IMR-90 (cell line): ENCODE measurements at regions not wholly inside any gene's neighbourhood (a gene's known extent, or its start where the extent isn't known, plus 50 kb on each side); places are given as distances from the start of the nearest gene placed in this dataset.

ENCODE experiments used
- ATAC-seq: fragments of 200-7000 bp; cut with Tn5 transposase; 2 replicates; pipeline ENCODE4 v1.9.1; 2020; ENCODE audit warnings: low read depth, mild to moderate bottlenecking, moderate library complexity
- BruUV-seq: library from RNA; stranded (reverse); fragments of 400-500 nt; replicated peaks from 2 replicates; lab custom pipeline; 2021; lab: Mats Ljungman, UMichigan
- CTCF ChIA-PET: fragments of 300-600 bp; formaldehyde crosslinking; extraction: SDS; loops from one replicate; lab custom pipeline; 2021; ENCODE audit warnings: antibody characterized with exemption; lab: Yijun Ruan, JAX
- POLR2A ChIA-PET: fragments of 300-600 bp; sonication (Branson Sonifier 250); formaldehyde crosslinking; loops from one replicate; lab custom pipeline; 2022; ENCODE audit warnings: antibody characterized with exemption; ENCODE audit not compliant: unreplicated experiment; lab: Charles Lee
- DNase-seq: peaks from one replicate; pipeline ENCODE4 v3.0.0; 2013
- H2AFZ ChIP-seq: replicated peaks from 2 replicates; pipeline ENCODE3; 2013; ENCODE audit warnings: low read length, mild to moderate bottlenecking; ENCODE audit not compliant: poor library complexity
- H2AK5ac ChIP-seq: 2 replicates; pipeline ENCODE4 v1.6.1; 2013; ENCODE audit warnings: low read depth, low read length, inconsistent platforms
- H2AK9ac ChIP-seq: replicated peaks from 2 replicates; pipeline ENCODE3; 2013; ENCODE audit warnings: mild to moderate bottlenecking, low read depth, low read length, moderate library complexity; ENCODE audit not compliant: poor library complexity
- H2BK120ac ChIP-seq: 2 replicates; pipeline ENCODE4 v1.6.1; 2013; ENCODE audit warnings: low read depth, low read length, inconsistent platforms
- H2BK15ac ChIP-seq: 3 replicates; pipeline ENCODE4 v1.6.1; 2013; ENCODE audit warnings: low read depth, low read length, inconsistent platforms
- H2BK20ac ChIP-seq: 2 replicates; pipeline ENCODE4 v1.6.1; 2013; ENCODE audit warnings: low read depth, mild to moderate bottlenecking, inconsistent platforms, low read length, moderate library complexity
- H2BK5ac ChIP-seq: 2 replicates; pipeline ENCODE4 v1.6.1; 2013; ENCODE audit warnings: mild to moderate bottlenecking, low read depth, low read length, inconsistent platforms; ENCODE audit not compliant: poor library complexity, severe bottlenecking
- H3K14ac ChIP-seq: replicated peaks from 2 replicates; pipeline ENCODE4 v1.6.1; 2013; ENCODE audit warnings: low read depth, low read length, inconsistent platforms
- H3K18ac ChIP-seq: 2 replicates; pipeline ENCODE4 v1.6.1; 2013; ENCODE audit warnings: low read depth, low read length, control low read depth
- H3K23ac ChIP-seq: 2 replicates; pipeline ENCODE4 v1.6.1; 2013; ENCODE audit warnings: low read depth, low read length, inconsistent platforms
- H3K27ac ChIP-seq: 2 replicates; pipeline ENCODE4 v1.5.1; 2013; ENCODE audit warnings: mild to moderate bottlenecking, control low read depth, low read length; ENCODE audit not compliant: insufficient read depth
- H3K27me3 ChIP-seq: 2 replicates; pipeline ENCODE4 v1.6.1; 2013; ENCODE audit warnings: low read length; ENCODE audit not compliant: control insufficient read depth, insufficient read depth
- H3K36me3 ChIP-seq: 2 replicates; pipeline ENCODE4 v1.6.1; 2013; ENCODE audit warnings: low read length, mixed read lengths; ENCODE audit not compliant: control insufficient read depth, insufficient read depth
- H3K4ac ChIP-seq: 2 replicates; pipeline ENCODE4 v1.6.1; 2013; ENCODE audit warnings: low read depth, low read length, inconsistent platforms
- H3K4me1 ChIP-seq: 2 replicates; pipeline ENCODE4 v1.6.1; 2013; ENCODE audit warnings: low read length, mixed read lengths; ENCODE audit not compliant: control insufficient read depth, insufficient read depth
- H3K4me2 ChIP-seq: 2 replicates; pipeline ENCODE4 v1.6.1; 2013; ENCODE audit warnings: low read depth, mild to moderate bottlenecking, control low read depth, low read length, moderate library complexity
- H3K4me3 ChIP-seq: 2 replicates; pipeline ENCODE4 v1.5.1; 2013; ENCODE audit warnings: low read depth, mild to moderate bottlenecking, control low read depth, low read length, moderate library complexity; ENCODE audit not compliant: insufficient read depth
- H3K56ac ChIP-seq: 2 replicates; pipeline ENCODE4 v1.6.1; 2013; ENCODE audit warnings: low read length, inconsistent platforms; ENCODE audit not compliant: insufficient read depth; ENCODE audit errors: extremely low read depth
- H3K79me1 ChIP-seq, 2 experiments: 2 replicates each; pipeline ENCODE4 v1.6.1; 2013; ENCODE audit warnings: low read length in 2 of 2, inconsistent platforms in 1 of 2, low read depth in 1 of 2
- H3K9ac ChIP-seq: 2 replicates; pipeline ENCODE4 v1.6.1; 2013; ENCODE audit warnings: low read depth, low read length, control low read depth
- H3K9me1 ChIP-seq: 2 replicates; pipeline ENCODE4 v1.6.1; 2013; ENCODE audit warnings: low read length, inconsistent platforms; ENCODE audit not compliant: insufficient read depth
- H3K9me3 ChIP-seq: 2 replicates; pipeline ENCODE4 v1.6.1; 2013; ENCODE audit warnings: low read length; ENCODE audit not compliant: control insufficient read depth, insufficient read depth
- H4K20me1 ChIP-seq: 2 replicates; pipeline ENCODE4 v1.6.1; 2013; ENCODE audit warnings: low read length, inconsistent platforms; ENCODE audit not compliant: insufficient read depth
- H4K5ac ChIP-seq: 2 replicates; pipeline ENCODE4 v1.6.1; 2013; ENCODE audit warnings: mild to moderate bottlenecking, low read depth, low read length, control low read depth
- H4K8ac ChIP-seq, 2 experiments: 2 replicates each; pipeline ENCODE4 v1.6.1; 2013; ENCODE audit warnings: low read depth in 2 of 2, low read length in 2 of 2, control low read depth in 1 of 2, inconsistent platforms in 1 of 2
- H4K91ac ChIP-seq: 2 replicates; pipeline ENCODE4 v1.6.1; 2013; ENCODE audit warnings: low read depth, low read length, inconsistent platforms; ENCODE audit not compliant: insufficient read depth
- CHD1 ChIP-seq: IDR thresholded peaks from 2 replicates; pipeline ENCODE4 v1.6.1; 2012; ENCODE audit warnings: low read depth, low read length, improper control_type of control experiment
- MAFK ChIP-seq: IDR thresholded peaks from 2 replicates; pipeline ENCODE4 v1.6.1; 2012; ENCODE audit warnings: low read depth, low read length, improper control_type of control experiment
- RAD21 ChIP-seq: IDR thresholded peaks from 2 replicates; pipeline ENCODE4 v1.6.1; 2012; ENCODE audit warnings: low read length, improper control_type of control experiment
- WGBS, 2 experiments: methylation state at CpG; one replicate each; pipeline versions ENCODE4 v1.1.5 to v1.1.7; 2013; ENCODE audit warnings: missing lambda C conversion rate in 2 of 2; ENCODE audit not compliant: insufficient read length in 1 of 2; ENCODE audit errors: extremely low coverage in 2 of 2; 5-methylcytosine and 5-hydroxymethylcytosine counted together
- dilution Hi-C: fragments of 300-500 bp; cut with HindIII; formaldehyde crosslinking; loops from one replicate; pipeline ENCODE4 v1.14.3; 2018; ENCODE audit warnings: low sequenced_read_pairs; ENCODE audit not compliant: unreplicated experiment
- in situ Hi-C: fragments of 300-500 bp; cut with MboI; formaldehyde crosslinking; loops from 3 replicates; pipeline ENCODE4 v1.14.3; 2019; ENCODE audit warnings: low sequenced_read_pairs, inconsistent platforms, mixed read lengths
- intact Hi-C: fragments of 100-400 bp; cut with micrococcal nuclease; formaldehyde crosslinking; loops from 2 replicates; pipeline ENCODE4 v1.10.0; 2022

DNA sequence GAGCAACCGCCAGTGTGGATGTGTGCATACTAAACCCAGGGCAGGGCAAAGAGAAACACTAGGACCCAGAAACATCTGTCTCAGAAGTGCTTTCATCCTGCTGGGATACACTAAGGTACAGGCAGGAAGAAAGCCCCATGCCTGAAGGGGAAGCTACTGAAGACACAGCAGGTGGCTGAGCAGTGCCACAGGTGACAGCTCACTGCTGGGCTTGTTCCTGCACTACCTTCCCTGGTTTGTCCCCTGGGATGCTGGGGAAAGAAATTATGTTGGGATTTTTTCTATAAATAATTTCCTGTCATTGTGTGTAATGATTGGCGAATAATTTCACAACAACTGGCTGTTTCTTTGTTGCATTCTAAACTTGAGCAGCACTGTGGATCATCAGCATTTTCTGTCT is 245.3 kb upstream of the RAB4A start:
- dilution Hi-C loops (no loop called here), intact Hi-C loops (no loop called here), in situ Hi-C loops (no loop called here)
- Histone ChIP-seq H3K4me1 (peaks cover 11% of the 10 kb centered on the region; the same call in 1 of the 2 replicates), H3K27me3 (no peaks in the 10 kb centered on the region; the same call in 1 of the 2 replicates), H3K9me1 (peaks cover 3% of the 10 kb centered on the region; the same call in 1 of the 2 replicates), H3K4me2 (no peak overlapping the region), H3K14ac (no peak overlapping the region), H2AK9ac (no peak overlapping the region), H3K18ac (no peak overlapping the region), H4K5ac (no peak overlapping the region; the same call in 1 of the 2 replicates), H2AFZ (no peak overlapping the region), H2BK20ac (no peak overlapping the region), H3K4ac (no peak overlapping the region), H3K56ac (no peak overlapping the region), H3K4me3 (no peak overlapping the region), H3K79me1 (no peaks in the 10 kb centered on the region), H2BK120ac (no peak overlapping the region), H2BK15ac (no peak overlapping the region), H4K91ac (no peak overlapping the region), H3K23ac (no peak overlapping the region), H2AK5ac (0 out of 2 replicates have a peak overlapping the region, but pooled peaks have one; percentile 62), H4K20me1 (no peaks in the 10 kb centered on the region), H2BK5ac (no peak overlapping the region), H3K27ac (no peak overlapping the region), H3K36me3 (no peaks in the 10 kb centered on the region), H3K9ac (no peak overlapping the region), H4K8ac (no peak overlapping the region; a peak in 1 of 4 replicates), H3K9me3 (no peaks in the 10 kb centered on the region)
- POLR2A ChIA-PET: no interaction called here
- 100% methylated on average over 1 of the region's 2 CpGs; no CpG with 5 or more reads in 1 of the 2 experiments for WGBS, 2 experiments
- CTCF ChIA-PET: no interaction called here
- ATAC-seq (no peak), DNase-seq (no peak)
- no peak for TF ChIP-seq CHD1
- no peak for TF ChIP-seq MAFK
- TF ChIP-seq RAD21: no peak
- no TSS peak for BruUV-seq
